ENCODE measurements at regions not wholly inside any gene's neighbourhood (a gene's known extent, or its start where the extent isn't known, plus 50 kb on each side); places are given as distances from the start of the nearest gene placed in this dataset.

DNA sequence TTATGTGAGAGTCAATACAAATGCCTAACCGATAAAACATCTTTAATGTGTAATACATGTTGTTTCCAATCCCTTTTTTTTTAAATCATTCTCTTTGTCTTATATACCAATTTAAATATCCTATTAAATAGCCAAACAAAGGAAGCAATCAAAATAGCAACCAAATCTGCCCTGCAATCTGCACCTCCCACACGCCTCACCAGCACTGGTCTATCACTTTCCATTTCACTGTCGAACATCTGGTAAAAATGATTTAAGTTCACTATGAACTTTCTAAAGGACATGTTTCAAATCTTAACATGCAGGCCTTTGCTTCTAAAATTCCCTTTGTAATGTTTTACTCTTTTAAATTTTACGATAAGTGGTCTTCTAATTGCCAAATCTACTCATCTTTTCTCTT, 1305.5 kb upstream of the TENM4 start:
- H3K4me1 Mint-ChIP-seq: no peaks in the 10 kb centered on the region
- H3K9me3 ChIP-seq (ENCODE audit: control insufficient read depth, low read length): no peaks in the 10 kb centered on the region
- DNase-seq: no peak
- no peak overlapping the region for H3K4me3 Mint-ChIP-seq
- WGBS, 2 experiments (ENCODE audit: insufficient coverage in 1 of 2, insufficient read length in 1 of 2): 93 to 100% methylated on average over 2 to 3 of the region's 4 CpGs
- no peaks in the 10 kb centered on the region for H3K27me3 ChIP-seq (ENCODE audit: control insufficient read depth, insufficient read depth, low read length, poor library complexity, severe bottlenecking)
- no peaks in the 10 kb centered on the region for H3K36me3 Mint-ChIP-seq (ENCODE audit: low read depth)
- no peaks in the 10 kb centered on the region for H3K27me3 Mint-ChIP-seq (ENCODE audit: insufficient read depth)
- H3K36me3 ChIP-seq (ENCODE audit: control insufficient read depth, insufficient read depth, low read length): no peaks in the 10 kb centered on the region
- no peaks in the 10 kb centered on the region for H3K4me1 ChIP-seq (ENCODE audit: control insufficient read depth, insufficient read depth, low read length)
- H3K9me3 Mint-ChIP-seq: no peaks in the 10 kb centered on the region
- no peak overlapping the region for H3K9ac ChIP-seq (ENCODE audit: extremely low read depth, low read length, poor library complexity, severe bottlenecking)
- TF ChIP-seq CTCF (conservative IDR thresholded peaks at IDR 0.05): no peak
- no peak overlapping the region for H3K4me3 ChIP-seq (ENCODE audit: low read length)
- no peak overlapping the region for H3K27ac Mint-ChIP-seq
- no peak overlapping the region for H3K27ac ChIP-seq (ENCODE audit: low read depth, low read length)

DNA sequence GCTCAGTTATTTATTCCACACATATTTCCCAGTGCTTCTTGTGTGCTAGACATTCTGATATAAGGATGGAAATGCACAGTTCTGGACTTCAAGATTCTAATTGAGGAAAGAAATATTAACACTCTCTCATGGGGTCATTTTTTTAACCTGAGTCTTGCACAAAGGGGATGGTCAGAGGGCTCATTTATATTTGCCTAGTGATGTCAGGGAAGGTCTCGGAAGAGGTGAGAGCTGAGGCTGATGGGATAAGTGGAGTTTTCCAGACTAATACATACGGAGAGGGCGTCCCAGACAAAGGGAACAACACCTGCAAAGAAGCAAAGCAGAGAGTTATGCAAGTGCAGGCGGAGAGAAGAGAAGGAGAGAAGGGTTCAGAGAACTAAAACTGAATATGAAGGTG, 1304.6 kb upstream of the TENM4 start:
- Mint-ChIP-seq H3K36me3 (ENCODE audit: low read depth) (no peaks in the 10 kb centered on the region), H3K4me3 (no peak overlapping the region), H3K4me1 (no peaks in the 10 kb centered on the region), H3K27ac (no peak overlapping the region), H3K27me3 (ENCODE audit: insufficient read depth) (no peaks in the 10 kb centered on the region), H3K9me3 (no peaks in the 10 kb centered on the region)
- Histone ChIP-seq H3K4me1 (ENCODE audit: control insufficient read depth, insufficient read depth, low read length) (no peaks in the 10 kb centered on the region), H3K27ac (ENCODE audit: low read depth, low read length) (no peak overlapping the region), H3K36me3 (ENCODE audit: control insufficient read depth, insufficient read depth, low read length) (no peaks in the 10 kb centered on the region), H3K27me3 (ENCODE audit: control insufficient read depth, insufficient read depth, low read length, poor library complexity, severe bottlenecking) (no peaks in the 10 kb centered on the region), H3K9ac (ENCODE audit: extremely low read depth, low read length, poor library complexity, severe bottlenecking) (no peak overlapping the region), H3K4me3 (ENCODE audit: low read length) (no peak overlapping the region), H3K9me3 (ENCODE audit: control insufficient read depth, low read length) (no peaks in the 10 kb centered on the region)
- WGBS, 2 experiments (ENCODE audit: insufficient coverage in 1 of 2, insufficient read length in 1 of 2): 90 to 97% methylated on average over 4 of the region's 4 CpGs
- DNase-seq: no peak
- no peak for TF ChIP-seq CTCF (conservative IDR thresholded peaks at IDR 0.05)

- Histone ChIP-seq H3K27me3 (ENCODE audit: control insufficient read depth, insufficient read depth, low read length, poor library complexity, severe bottlenecking) (no peaks in the 10 kb centered on the region), H3K9ac (ENCODE audit: extremely low read depth, low read length, poor library complexity, severe bottlenecking) (no peak overlapping the region), H3K4me1 (ENCODE audit: control insufficient read depth, insufficient read depth, low read length) (no peaks in the 10 kb centered on the region), H3K9me3 (ENCODE audit: control insufficient read depth, low read length) (no peaks in the 10 kb centered on the region), H3K27ac (ENCODE audit: low read depth, low read length) (no peak overlapping the region), H3K4me3 (ENCODE audit: low read length) (no peak overlapping the region), H3K36me3 (ENCODE audit: control insufficient read depth, insufficient read depth, low read length) (no peaks in the 10 kb centered on the region)
- Mint-ChIP-seq H3K4me3 (no peak overlapping the region), H3K9me3 (no peaks in the 10 kb centered on the region), H3K4me1 (peaks cover 7% of the 10 kb centered on the region), H3K27ac (no peak overlapping the region), H3K36me3 (ENCODE audit: low read depth) (no peaks in the 10 kb centered on the region), H3K27me3 (ENCODE audit: insufficient read depth) (no peaks in the 10 kb centered on the region)
- 91 to 93% methylated on average over 2 of the region's 2 CpGs for WGBS, 2 experiments (ENCODE audit: insufficient coverage in 1 of 2, insufficient read length in 1 of 2)
- no peak for DNase-seq
- TF ChIP-seq CTCF (conservative IDR thresholded peaks at IDR 0.05): no peak
Observed at GRCh38 chr11:80733790-80734189, 1293.0 kb upstream of the TENM4 start.

Data from endodermal cell (in vitro differentiated cells).